ENCODE measurements at regions not wholly inside any gene's neighbourhood (a gene's known extent, or its start where the extent isn't known, plus 50 kb on each side); places are given as distances from the start of the nearest gene placed in this dataset.
"Not testable (repeated sequence)": the region's sequence is repeated elsewhere in the genome, so short reads cannot be mapped to it uniquely, and the experiment has no call there.

GRCh38 chr17:54368906-54369305 lies 531.7 kb upstream of the TOM1L1 start:
- ATAC-seq (ENCODE audit: low FRiP score) (no peak), DNase-seq (ENCODE audit: low spot score) (no peak)
- TF ChIP-seq CTCF (IDR thresholded peaks at IDR 0.05), result no peak

- no peak for DNase-seq (ENCODE audit: low spot score)
- TF ChIP-seq CTCF (IDR thresholded peaks at IDR 0.05), result no peak
- no peak for ATAC-seq (ENCODE audit: low FRiP score)
Observed at GRCh38 chr17:54372069-54372749, 528.4 kb upstream of the TOM1L1 start.

- DNase-seq (ENCODE audit: low spot score) (no peak), ATAC-seq (ENCODE audit: low FRiP score) (no peak)
- TF ChIP-seq CTCF (IDR thresholded peaks at IDR 0.05), result no peak
Observed at GRCh38 chr17:54373970-54374369, 526.7 kb upstream of the TOM1L1 start.

GRCh38 chr17:54376409-54376808 lies 524.2 kb upstream of the TOM1L1 start:
- ATAC-seq (ENCODE audit: low FRiP score); DNase-seq (ENCODE audit: low spot score): not testable (repeated sequence)

GRCh38 chr17:54381482-54381881 lies 519.2 kb upstream of the TOM1L1 start:
- no peak for TF ChIP-seq CTCF (IDR thresholded peaks at IDR 0.05)
- DNase-seq (ENCODE audit: low spot score) (no peak), ATAC-seq (ENCODE audit: low FRiP score) (no peak)

GRCh38 chr17:54404259-54404658 lies 496.4 kb upstream of the TOM1L1 start:
- ATAC-seq (ENCODE audit: low FRiP score) (no peak), DNase-seq (ENCODE audit: low spot score) (no peak)
- TF ChIP-seq CTCF (IDR thresholded peaks at IDR 0.05), result no peak

GRCh38 chr17:54405826-54406225 lies 494.8 kb upstream of the TOM1L1 start:
- TF ChIP-seq CTCF (IDR thresholded peaks at IDR 0.05), result no peak
- ATAC-seq (ENCODE audit: low FRiP score) (no peak), DNase-seq (ENCODE audit: low spot score) (no peak)

All from omental fat pad (tissue), 3 donors.